ENCODE measurements at regions not wholly inside any gene's neighbourhood (a gene's known extent, or its start where the extent isn't known, plus 50 kb on each side); places are given as distances from the start of the nearest gene placed in this dataset.

DNA sequence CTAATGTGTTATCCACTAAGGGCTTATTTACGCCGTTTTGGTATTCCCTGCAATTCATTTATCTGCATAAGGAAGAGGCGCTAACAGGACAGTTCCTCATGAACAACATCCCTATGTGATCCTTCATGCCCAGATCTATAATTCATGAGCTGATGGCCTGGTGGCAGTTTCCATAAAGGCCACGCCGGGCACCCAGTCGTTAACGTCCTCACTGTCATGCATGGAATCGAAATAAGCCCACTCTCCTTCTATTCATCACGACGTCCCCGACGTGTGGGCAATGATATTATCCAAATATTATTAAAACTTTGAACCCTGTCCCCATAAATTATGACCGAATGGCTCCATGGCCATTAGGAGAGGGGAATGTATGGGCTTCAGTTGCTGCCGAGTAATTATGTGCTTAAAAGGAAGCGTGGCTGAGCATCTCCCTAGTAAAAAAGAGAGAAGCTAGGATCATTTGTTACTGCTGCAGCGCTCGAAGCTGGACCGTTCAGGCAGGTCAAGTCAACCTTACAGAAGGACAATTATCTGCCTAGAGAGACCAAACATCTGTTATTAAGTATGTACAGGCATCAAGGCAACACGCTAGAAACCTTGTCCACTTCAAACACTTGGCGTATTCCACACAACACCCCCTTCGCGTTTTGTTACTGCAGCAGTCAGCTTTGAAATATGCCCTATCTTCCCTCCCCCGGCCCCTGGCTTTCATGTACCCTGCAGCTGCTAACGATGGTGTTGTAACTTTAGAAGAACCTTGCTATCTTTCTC lies 94.0 kb upstream of the SALL1 start:
- H3K36me3 ChIP-seq: no peaks in the 10 kb centered on the region
- H3K4me3 ChIP-seq (ENCODE audit: low read depth, low read length): no peak overlapping the region
- no peaks in the 10 kb centered on the region for H3K9me3 ChIP-seq (ENCODE audit: severe bottlenecking)
- no peak for DNase-seq
- TF ChIP-seq, protein P1, sequence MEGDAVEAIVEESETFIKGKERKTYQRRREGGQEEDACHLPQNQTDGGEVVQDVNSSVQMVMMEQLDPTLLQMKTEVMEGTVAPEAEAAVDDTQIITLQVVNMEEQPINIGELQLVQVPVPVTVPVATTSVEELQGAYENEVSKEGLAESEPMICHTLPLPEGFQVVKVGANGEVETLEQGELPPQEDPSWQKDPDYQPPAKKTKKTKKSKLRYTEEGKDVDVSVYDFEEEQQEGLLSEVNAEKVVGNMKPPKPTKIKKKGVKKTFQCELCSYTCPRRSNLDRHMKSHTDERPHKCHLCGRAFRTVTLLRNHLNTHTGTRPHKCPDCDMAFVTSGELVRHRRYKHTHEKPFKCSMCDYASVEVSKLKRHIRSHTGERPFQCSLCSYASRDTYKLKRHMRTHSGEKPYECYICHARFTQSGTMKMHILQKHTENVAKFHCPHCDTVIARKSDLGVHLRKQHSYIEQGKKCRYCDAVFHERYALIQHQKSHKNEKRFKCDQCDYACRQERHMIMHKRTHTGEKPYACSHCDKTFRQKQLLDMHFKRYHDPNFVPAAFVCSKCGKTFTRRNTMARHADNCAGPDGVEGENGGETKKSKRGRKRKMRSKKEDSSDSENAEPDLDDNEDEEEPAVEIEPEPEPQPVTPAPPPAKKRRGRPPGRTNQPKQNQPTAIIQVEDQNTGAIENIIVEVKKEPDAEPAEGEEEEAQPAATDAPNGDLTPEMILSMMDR (IDR thresholded peaks at IDR 0.05; ENCODE audit: low read depth, low read length): no peak
- H3K27me3 ChIP-seq (ENCODE audit: insufficient read depth, low read depth, severe bottlenecking): no peaks in the 10 kb centered on the region
- no peak overlapping the region for H3K27ac ChIP-seq

DNA sequence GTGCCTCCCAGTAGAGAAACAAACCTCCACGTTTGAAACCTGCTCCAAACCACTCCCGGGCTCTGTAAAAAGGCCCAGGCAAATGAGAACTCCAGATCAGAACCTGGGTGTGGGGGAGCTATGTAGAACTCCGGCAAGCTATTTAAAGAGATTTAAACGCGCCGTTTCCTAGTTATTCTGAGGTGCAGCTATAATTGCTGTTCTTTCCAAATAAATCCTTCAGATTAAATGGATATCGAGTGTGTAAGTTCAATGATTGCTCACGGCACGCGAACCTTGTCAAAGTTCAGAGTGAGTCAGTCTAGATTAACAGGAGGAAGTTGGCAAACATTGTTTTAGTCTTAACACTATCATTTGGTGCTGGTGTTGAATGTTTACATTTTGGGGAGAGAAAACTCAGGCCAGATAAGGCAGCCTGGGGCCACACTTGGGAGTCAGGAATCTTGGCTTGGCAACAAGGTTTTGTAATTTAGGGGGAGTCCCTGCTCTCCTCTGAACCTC lies 92.9 kb upstream of the SALL1 start:
- Histone ChIP-seq H3K27ac (no peak overlapping the region), H3K4me3 (ENCODE audit: low read depth, low read length) (no peak overlapping the region), H3K27me3 (ENCODE audit: insufficient read depth, low read depth, severe bottlenecking) (no peaks in the 10 kb centered on the region), H3K9me3 (ENCODE audit: severe bottlenecking) (no peaks in the 10 kb centered on the region), H3K36me3 (no peaks in the 10 kb centered on the region)
- no peak for DNase-seq
- TF ChIP-seq, protein P1 (IDR thresholded peaks at IDR 0.05; ENCODE audit: low read depth, low read length): no peak

DNA sequence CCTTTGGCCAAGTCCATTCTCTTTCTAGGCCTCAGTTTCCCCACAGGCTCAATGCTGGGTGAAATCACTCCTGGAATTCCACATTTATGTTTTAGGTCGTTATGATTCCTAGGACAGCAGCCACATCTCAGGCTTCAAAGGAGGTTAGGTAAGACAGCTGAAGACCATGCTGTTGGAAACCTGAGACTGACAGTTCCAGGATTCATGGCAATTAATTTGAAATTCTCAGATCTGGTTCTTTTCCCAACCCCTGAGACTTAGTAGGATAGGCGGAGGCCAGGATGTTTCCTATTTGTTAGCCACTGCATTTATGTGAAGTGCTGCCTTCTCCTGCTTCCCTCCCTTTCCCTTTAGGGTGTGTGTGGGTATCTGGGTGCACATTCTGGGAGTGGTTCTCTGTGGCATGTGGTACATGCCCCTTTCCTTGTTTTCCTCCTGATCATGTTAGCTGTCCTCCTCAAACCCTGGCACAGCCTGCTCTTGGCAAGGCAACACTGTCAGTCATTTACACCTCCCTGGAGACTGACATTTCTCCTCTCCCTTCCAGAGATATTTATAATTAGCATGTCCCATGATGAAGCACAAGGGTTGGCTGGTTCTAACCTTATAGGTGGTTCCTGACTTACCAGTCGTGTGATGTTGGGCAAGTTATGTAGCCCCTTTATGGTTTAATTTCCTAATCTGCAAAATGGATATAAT lies 91.4 kb upstream of the SALL1 start:
- Histone ChIP-seq H3K27me3 (ENCODE audit: insufficient read depth, low read depth, severe bottlenecking) (no peaks in the 10 kb centered on the region), H3K4me3 (ENCODE audit: low read depth, low read length) (no peak overlapping the region), H3K9me3 (ENCODE audit: severe bottlenecking) (no peaks in the 10 kb centered on the region), H3K27ac (no peak overlapping the region), H3K36me3 (no peaks in the 10 kb centered on the region)
- DNase-seq: no peak
- TF ChIP-seq, protein P1 (IDR thresholded peaks at IDR 0.05; ENCODE audit: low read depth, low read length): no peak

DNA sequence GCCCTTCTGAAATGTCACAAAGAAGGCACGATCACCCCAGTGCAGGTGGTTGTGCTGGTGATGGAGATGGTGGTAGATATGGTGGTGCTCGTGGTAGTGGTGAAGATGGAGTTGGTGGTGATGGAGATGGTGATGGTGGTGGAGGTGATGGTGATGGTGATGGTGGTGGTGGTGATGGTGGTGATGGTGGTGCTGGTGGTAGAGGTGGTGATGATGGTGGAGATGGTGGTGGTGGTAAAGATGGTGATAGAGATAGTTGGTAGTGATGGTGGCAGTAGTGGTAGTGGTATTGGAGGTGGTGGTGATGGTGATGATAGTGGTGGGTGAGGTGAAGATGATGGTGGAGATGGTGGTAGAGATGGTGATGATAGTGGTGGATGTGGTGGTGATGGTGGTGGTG lies 88.1 kb upstream of the SALL1 start:
- Histone ChIP-seq H3K27me3 (ENCODE audit: insufficient read depth, low read depth, severe bottlenecking) (no peaks in the 10 kb centered on the region), H3K4me3 (ENCODE audit: low read depth, low read length) (no peak overlapping the region), H3K27ac (no peak overlapping the region), H3K9me3 (ENCODE audit: severe bottlenecking) (no peaks in the 10 kb centered on the region), H3K36me3 (no peaks in the 10 kb centered on the region)
- TF ChIP-seq, protein P1 (IDR thresholded peaks at IDR 0.05; ENCODE audit: low read depth, low read length): no peak
- no peak for DNase-seq

- H3K27me3 ChIP-seq (ENCODE audit: insufficient read depth, low read depth, severe bottlenecking): no peaks in the 10 kb centered on the region
- TF ChIP-seq, protein P1 (IDR thresholded peaks at IDR 0.05; ENCODE audit: low read depth, low read length): no peak
- no peak for DNase-seq
These were observed 86.8 kb upstream of the SALL1 start for GRCh38 chr16:51237861-51238378.

More at GRCh38 chr16:51237861-51238378, 86.8 kb upstream of the SALL1 start:
- no peaks in the 10 kb centered on the region for H3K36me3 ChIP-seq
- no peaks in the 10 kb centered on the region for H3K9me3 ChIP-seq (ENCODE audit: severe bottlenecking)
- H3K4me3 ChIP-seq (ENCODE audit: low read depth, low read length): no peak overlapping the region
- H3K27ac ChIP-seq: no peak overlapping the region
